ENCODE measurements at regions not wholly inside any gene's neighbourhood (a gene's known extent, or its start where the extent isn't known, plus 50 kb on each side); places are given as distances from the start of the nearest gene placed in this dataset.

DNA sequence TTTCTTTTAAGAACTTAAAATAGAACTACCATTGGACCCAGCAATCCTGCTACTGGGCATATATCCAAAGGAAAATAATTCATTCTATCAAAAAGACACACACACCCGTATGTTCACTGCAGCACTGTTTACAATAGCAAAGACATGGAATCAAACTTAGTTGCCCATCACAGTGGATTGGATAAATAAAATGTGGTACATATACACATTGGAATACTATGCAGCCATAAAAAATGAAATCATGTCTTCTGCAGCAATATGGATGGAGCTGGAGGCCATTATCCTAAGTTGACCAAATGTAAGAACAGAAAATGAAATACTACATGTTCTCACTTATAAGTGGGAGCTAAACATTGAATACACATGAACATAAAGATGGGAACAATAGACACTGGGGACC is 585.3 kb upstream of the USP24 start:
- Histone ChIP-seq H3K36me3 (ENCODE audit: control insufficient read depth in 1 of 2, insufficient read depth in 2 of 2, low read length in 2 of 2) (no peaks in the 10 kb centered on the region), H2BK120ac (ENCODE audit: insufficient read depth, low read length, poor library complexity) (no peak overlapping the region), H3K4ac (ENCODE audit: low read depth, low read length) (no peak overlapping the region), H2AK5ac (ENCODE audit: low read length) (no peak overlapping the region), H4K12ac (ENCODE audit: low read depth, low read length) (no peak overlapping the region), H3K79me1 (ENCODE audit: low read length) (peaks cover 19% of the 10 kb centered on the region), H3K27ac (ENCODE audit: low read depth, low read length) (no peak overlapping the region), H3K14ac (ENCODE audit: low read length) (no peak overlapping the region), H3K4me2 (ENCODE audit: low read length) (no peak overlapping the region), H2BK12ac (ENCODE audit: low read length) (no peak overlapping the region), H2AFZ (ENCODE audit: insufficient read depth, low read length, poor library complexity) (no peak overlapping the region), H3K18ac (ENCODE audit: low read length) (no peak overlapping the region), H3K23ac (ENCODE audit: low read length) (no peak overlapping the region), H2BK5ac (ENCODE audit: low read depth, low read length, poor library complexity) (no peak overlapping the region), H3K4me3 (ENCODE audit: low read depth, low read length) (no peak overlapping the region), H4K8ac (ENCODE audit: low read depth, low read length) (no peak overlapping the region), H3K9ac (ENCODE audit: low read length) (no peak overlapping the region), H3K27me3 (ENCODE audit: insufficient read depth, low read length) (no peaks in the 10 kb centered on the region), H3K9me3 (ENCODE audit: insufficient read depth, low read depth, low read length) (no peaks in the 10 kb centered on the region), H4K91ac (ENCODE audit: low read depth, low read length) (no peak overlapping the region), H3K4me1 (ENCODE audit: control insufficient read depth in 1 of 2, insufficient read depth in 2 of 2, low read length in 2 of 2) (peaks cover 6 to 12% of the 10 kb centered on the region in 2 experiments), H3K79me2 (ENCODE audit: control insufficient read depth, insufficient read depth, low read length, poor library complexity) (peaks cover 5% of the 10 kb centered on the region)
- no peak for DNase-seq
- no CpG with 5 or more reads among the region's 1 CpG for WGBS (ENCODE audit: extremely low coverage, insufficient coverage, insufficient read length)

DNA sequence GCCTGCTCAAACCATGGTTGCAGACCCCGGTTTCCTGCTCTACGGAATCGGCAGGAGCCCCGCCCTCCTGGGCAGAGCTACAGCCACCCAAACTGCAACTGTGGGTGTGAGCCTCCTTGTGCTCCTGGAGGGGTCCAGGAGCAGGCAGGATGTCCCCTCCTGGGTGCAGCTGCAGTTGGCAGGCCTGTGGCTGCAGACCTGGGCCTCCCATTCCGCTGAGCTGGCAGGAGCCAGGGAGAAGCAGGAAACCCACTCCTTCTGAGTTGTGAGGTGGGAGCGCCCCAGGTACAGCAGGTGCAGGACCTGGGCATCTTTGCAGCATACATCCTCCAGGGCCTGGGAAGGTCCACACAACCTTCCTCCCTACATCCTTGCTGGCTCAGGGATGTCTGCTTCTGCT is 578.7 kb upstream of the USP24 start:
- no peak overlapping the region for H2BK12ac ChIP-seq (ENCODE audit: low read length)
- H2BK120ac ChIP-seq (ENCODE audit: insufficient read depth, low read length, poor library complexity): no peak overlapping the region
- H3K4me2 ChIP-seq (ENCODE audit: low read length): no peak overlapping the region
- no peak for DNase-seq
- H3K9ac ChIP-seq (ENCODE audit: low read length): no peak overlapping the region
- H4K8ac ChIP-seq (ENCODE audit: low read depth, low read length): no peak overlapping the region
- H3K27me3 ChIP-seq (ENCODE audit: insufficient read depth, low read length): no peaks in the 10 kb centered on the region
- H3K79me1 ChIP-seq (ENCODE audit: low read length): peaks cover 3% of the 10 kb centered on the region
- H3K27ac ChIP-seq (ENCODE audit: low read depth, low read length): no peak overlapping the region
- H3K14ac ChIP-seq (ENCODE audit: low read length): no peak overlapping the region
- no peaks in the 10 kb centered on the region for H3K9me3 ChIP-seq (ENCODE audit: insufficient read depth, low read depth, low read length)
- WGBS (ENCODE audit: extremely low coverage, insufficient coverage, insufficient read length): no CpG with 5 or more reads among the region's 6 CpGs
- H3K23ac ChIP-seq (ENCODE audit: low read length): no peak overlapping the region
- no peak overlapping the region for H2AK5ac ChIP-seq (ENCODE audit: low read length)
- no peaks in the 10 kb centered on the region for H3K4me1 ChIP-seq (ENCODE audit: control insufficient read depth in 1 of 2, insufficient read depth in 2 of 2, low read length in 2 of 2)
- H2AFZ ChIP-seq (ENCODE audit: insufficient read depth, low read length, poor library complexity): no peak overlapping the region
- no peak overlapping the region for H2BK5ac ChIP-seq (ENCODE audit: low read depth, low read length, poor library complexity)
- H3K79me2 ChIP-seq (ENCODE audit: control insufficient read depth, insufficient read depth, low read length, poor library complexity): no peaks in the 10 kb centered on the region
- no peak overlapping the region for H3K18ac ChIP-seq (ENCODE audit: low read length)
- H3K36me3 ChIP-seq (ENCODE audit: control insufficient read depth in 1 of 2, insufficient read depth in 2 of 2, low read length in 2 of 2): no peaks in the 10 kb centered on the region
- H4K91ac ChIP-seq (ENCODE audit: low read depth, low read length): no peak overlapping the region
- no peak overlapping the region for H3K4me3 ChIP-seq (ENCODE audit: low read depth, low read length)
- H4K12ac ChIP-seq (ENCODE audit: low read depth, low read length): no peak overlapping the region
- H3K4ac ChIP-seq (ENCODE audit: low read depth, low read length): no peak overlapping the region

DNA sequence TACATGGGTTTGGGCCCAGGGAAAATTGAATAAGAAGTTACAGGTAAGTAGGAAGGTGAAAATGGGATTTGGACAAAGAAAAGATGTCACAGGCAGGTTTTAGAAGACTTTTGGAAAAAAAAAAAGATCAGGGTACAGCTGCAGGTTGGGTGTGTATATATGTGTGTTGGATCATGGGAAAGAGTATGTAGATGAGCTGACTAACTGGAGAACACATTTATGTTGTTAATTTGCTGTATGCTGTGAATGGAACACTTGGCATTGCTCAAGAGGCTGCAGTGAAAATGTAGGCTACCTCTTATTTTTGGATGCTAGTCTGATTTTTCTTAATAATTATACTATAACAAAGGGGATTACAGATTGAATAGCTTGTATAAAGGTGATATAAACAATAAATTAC is 577.7 kb upstream of the USP24 start:
- DNase-seq: no peak
- H3K4me2 ChIP-seq (ENCODE audit: low read length): no peak overlapping the region
- H3K27me3 ChIP-seq (ENCODE audit: insufficient read depth, low read length): no peaks in the 10 kb centered on the region
- H2AK5ac ChIP-seq (ENCODE audit: low read length): no peak overlapping the region
- no peak overlapping the region for H3K23ac ChIP-seq (ENCODE audit: low read length)
- no peak overlapping the region for H3K4ac ChIP-seq (ENCODE audit: low read depth, low read length)
- peaks cover 5% of the 10 kb centered on the region for H3K79me1 ChIP-seq (ENCODE audit: low read length)
- H3K79me2 ChIP-seq (ENCODE audit: control insufficient read depth, insufficient read depth, low read length, poor library complexity): no peaks in the 10 kb centered on the region
- H3K36me3 ChIP-seq (ENCODE audit: control insufficient read depth in 1 of 2, insufficient read depth in 2 of 2, low read length in 2 of 2): no peaks in the 10 kb centered on the region
- no peak overlapping the region for H3K9ac ChIP-seq (ENCODE audit: low read length)
- H4K91ac ChIP-seq (ENCODE audit: low read depth, low read length): no peak overlapping the region
- no peak overlapping the region for H4K12ac ChIP-seq (ENCODE audit: low read depth, low read length)
- no peak overlapping the region for H3K18ac ChIP-seq (ENCODE audit: low read length)
- H2BK5ac ChIP-seq (ENCODE audit: low read depth, low read length, poor library complexity): no peak overlapping the region
- H2AFZ ChIP-seq (ENCODE audit: insufficient read depth, low read length, poor library complexity): no peak overlapping the region
- peaks cover 2% of the 10 kb centered on the region for H3K9me3 ChIP-seq (ENCODE audit: insufficient read depth, low read depth, low read length)
- no peaks in the 10 kb centered on the region for H3K4me1 ChIP-seq (ENCODE audit: control insufficient read depth in 1 of 2, insufficient read depth in 2 of 2, low read length in 2 of 2)
- no peak overlapping the region for H3K14ac ChIP-seq (ENCODE audit: low read length)
- H2BK12ac ChIP-seq (ENCODE audit: low read length): no peak overlapping the region
- H2BK120ac ChIP-seq (ENCODE audit: insufficient read depth, low read length, poor library complexity): no peak overlapping the region
- no peak overlapping the region for H4K8ac ChIP-seq (ENCODE audit: low read depth, low read length)
- no peak overlapping the region for H3K27ac ChIP-seq (ENCODE audit: low read depth, low read length)
- H3K4me3 ChIP-seq (ENCODE audit: low read depth, low read length): no peak overlapping the region

DNA sequence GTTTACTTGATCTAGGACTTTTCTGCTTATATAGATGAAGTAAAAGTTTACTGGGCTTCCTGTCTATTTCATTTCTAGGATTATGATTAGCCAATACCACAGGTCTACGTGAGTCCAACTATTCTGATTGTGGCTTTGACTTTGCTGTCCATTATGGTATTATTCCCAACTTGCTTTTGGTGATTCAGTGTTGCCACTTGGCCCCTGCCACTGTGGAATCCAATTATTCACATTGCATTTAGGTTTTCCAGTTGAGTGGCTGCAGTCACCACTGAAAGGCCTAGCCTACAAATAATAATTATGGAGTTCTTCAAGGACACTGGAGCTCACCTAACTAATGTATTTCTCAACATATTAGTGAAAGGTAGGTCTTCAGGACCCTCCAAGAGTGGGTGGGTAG is 574.3 kb upstream of the USP24 start:
- Histone ChIP-seq H4K12ac (ENCODE audit: low read depth, low read length) (no peak overlapping the region), H2BK5ac (ENCODE audit: low read depth, low read length, poor library complexity) (no peak overlapping the region), H3K23ac (ENCODE audit: low read length) (no peak overlapping the region), H3K27me3 (ENCODE audit: insufficient read depth, low read length) (no peaks in the 10 kb centered on the region), H3K9ac (ENCODE audit: low read length) (no peak overlapping the region), H3K4ac (ENCODE audit: low read depth, low read length) (no peak overlapping the region), H3K4me3 (ENCODE audit: low read depth, low read length) (no peak overlapping the region), H3K9me3 (ENCODE audit: insufficient read depth, low read depth, low read length) (peaks cover 2% of the 10 kb centered on the region), H3K27ac (ENCODE audit: low read depth, low read length) (no peak overlapping the region), H3K36me3 (ENCODE audit: control insufficient read depth in 1 of 2, insufficient read depth in 2 of 2, low read length in 2 of 2) (no peaks in the 10 kb centered on the region), H3K4me1 (ENCODE audit: control insufficient read depth in 1 of 2, insufficient read depth in 2 of 2, low read length in 2 of 2) (peaks cover 2 to 5% of the 10 kb centered on the region in 2 experiments), H2AFZ (ENCODE audit: insufficient read depth, low read length, poor library complexity) (no peak overlapping the region), H2BK12ac (ENCODE audit: low read length) (no peak overlapping the region), H3K4me2 (ENCODE audit: low read length) (no peak overlapping the region), H4K8ac (ENCODE audit: low read depth, low read length) (no peak overlapping the region), H3K14ac (ENCODE audit: low read length) (no peak overlapping the region), H2BK120ac (ENCODE audit: insufficient read depth, low read length, poor library complexity) (no peak overlapping the region), H3K18ac (ENCODE audit: low read length) (no peak overlapping the region), H2AK5ac (ENCODE audit: low read length) (no peak overlapping the region), H3K79me1 (ENCODE audit: low read length) (peaks cover 9% of the 10 kb centered on the region), H4K91ac (ENCODE audit: low read depth, low read length) (no peak overlapping the region), H3K79me2 (ENCODE audit: control insufficient read depth, insufficient read depth, low read length, poor library complexity) (no peaks in the 10 kb centered on the region)
- WGBS (ENCODE audit: extremely low coverage, insufficient coverage, insufficient read length): no CpG with 5 or more reads among the region's 1 CpG
- no peak for DNase-seq

All from trophoblast cell (in vitro differentiated cells and primary cell).